MCF 10A (cell line): ENCODE measurements at regions not wholly inside any gene's neighbourhood (a gene's known extent, or its start where the extent isn't known, plus 50 kb on each side); places are given as distances from the start of the nearest gene placed in this dataset.
A peak's percentile ranks its signal among the peaks of the same experiment; 100 is the strongest.

Source experiments
- BruUV-seq: library from RNA; stranded (reverse); fragments of 400-500 nt; replicated peaks from 2 replicates; lab custom pipeline; 2021; lab: Mats Ljungman, UMichigan
- CTCF ChIA-PET: fragments of 300-600 bp; sonication (Branson Sonifier 250); formaldehyde crosslinking; extraction: SDS; loops from one replicate; lab custom pipeline; 2021; ENCODE audit warnings: antibody characterized with exemption, inconsistent platforms; lab: Yijun Ruan, JAX
- POLR2A ChIA-PET: fragments of 300-600, 350-650 bp; sonication (Branson Sonifier 250); formaldehyde crosslinking; extraction: SDS; loops from one replicate; lab custom pipeline; 2020; ENCODE audit warnings: antibody characterized with exemption, inconsistent platforms; lab: Yijun Ruan, JAX
- DNase-seq: peaks from one replicate; pipeline ENCODE4 v3.0.0-alpha.2; 2018; ENCODE audit not compliant: unreplicated experiment
- H3K27ac Mint-ChIP-seq: one replicate; pipeline ENCODE4 v1.8.0; 2022; ENCODE audit warnings: mild to moderate bottlenecking, low read depth, mixed read lengths; ENCODE audit not compliant: unreplicated experiment
- H3K27me3 Mint-ChIP-seq: one replicate; pipeline ENCODE4 v1.8.0; 2022; ENCODE audit warnings: mixed read lengths; ENCODE audit not compliant: insufficient read depth, unreplicated experiment
- H3K36me3 Mint-ChIP-seq: one replicate; pipeline ENCODE4 v1.8.0; 2022; ENCODE audit warnings: mild to moderate bottlenecking, moderate library complexity, mixed read lengths; ENCODE audit not compliant: insufficient read depth, unreplicated experiment
- H3K4me1 Mint-ChIP-seq: one replicate; pipeline ENCODE4 v1.8.0; 2022; ENCODE audit warnings: mixed read lengths; ENCODE audit not compliant: insufficient read depth, unreplicated experiment
- H3K4me3 Mint-ChIP-seq: one replicate; pipeline ENCODE4 v1.8.0; 2022; ENCODE audit warnings: mild to moderate bottlenecking, moderate library complexity, mixed read lengths; ENCODE audit not compliant: unreplicated experiment
- H3K9me3 Mint-ChIP-seq: one replicate; pipeline ENCODE4 v1.8.0; 2022; ENCODE audit warnings: mixed read lengths; ENCODE audit not compliant: unreplicated experiment
- intact Hi-C: fragments of 100-400 bp; cut with micrococcal nuclease; formaldehyde crosslinking; loops from 2 replicates; pipeline ENCODE4 v1.14.1; 2022
- TF ChIP-seq, protein P1 (sequence below): fragments of 200-600 bp; IDR thresholded peaks from one replicate; pipeline ENCODE4 v1.8.0; 2022; ENCODE audit warnings: antibody characterized with exemption, mild to moderate bottlenecking; ENCODE audit not compliant: unreplicated experiment

DNA sequence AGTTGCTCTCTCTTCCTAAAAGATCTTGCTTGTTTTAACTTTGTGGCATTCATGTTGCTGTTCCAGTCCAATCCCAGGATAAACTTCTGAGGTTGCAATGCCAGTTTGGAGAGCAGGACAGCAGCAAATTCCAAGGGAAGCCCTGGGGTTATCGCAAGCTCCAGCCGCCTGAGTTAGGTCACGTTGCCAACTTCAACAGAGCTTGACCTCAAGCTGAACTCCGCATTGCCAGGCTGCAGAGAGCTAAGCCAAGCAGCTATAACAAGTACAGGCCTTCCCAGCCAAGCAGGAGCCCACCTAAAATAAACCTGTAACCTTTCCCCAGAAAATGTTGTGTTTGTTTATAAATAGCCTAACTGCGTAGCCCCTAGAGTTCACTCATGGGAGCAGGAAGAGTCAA, 138.9 kb upstream of the LYZL1 start:
- TF ChIP-seq, protein P1, sequence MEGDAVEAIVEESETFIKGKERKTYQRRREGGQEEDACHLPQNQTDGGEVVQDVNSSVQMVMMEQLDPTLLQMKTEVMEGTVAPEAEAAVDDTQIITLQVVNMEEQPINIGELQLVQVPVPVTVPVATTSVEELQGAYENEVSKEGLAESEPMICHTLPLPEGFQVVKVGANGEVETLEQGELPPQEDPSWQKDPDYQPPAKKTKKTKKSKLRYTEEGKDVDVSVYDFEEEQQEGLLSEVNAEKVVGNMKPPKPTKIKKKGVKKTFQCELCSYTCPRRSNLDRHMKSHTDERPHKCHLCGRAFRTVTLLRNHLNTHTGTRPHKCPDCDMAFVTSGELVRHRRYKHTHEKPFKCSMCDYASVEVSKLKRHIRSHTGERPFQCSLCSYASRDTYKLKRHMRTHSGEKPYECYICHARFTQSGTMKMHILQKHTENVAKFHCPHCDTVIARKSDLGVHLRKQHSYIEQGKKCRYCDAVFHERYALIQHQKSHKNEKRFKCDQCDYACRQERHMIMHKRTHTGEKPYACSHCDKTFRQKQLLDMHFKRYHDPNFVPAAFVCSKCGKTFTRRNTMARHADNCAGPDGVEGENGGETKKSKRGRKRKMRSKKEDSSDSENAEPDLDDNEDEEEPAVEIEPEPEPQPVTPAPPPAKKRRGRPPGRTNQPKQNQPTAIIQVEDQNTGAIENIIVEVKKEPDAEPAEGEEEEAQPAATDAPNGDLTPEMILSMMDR: no peak
- ChIA-PET CTCF (interaction anchor here (0.9 kb wide), 1 partner anchor 18 kb away, joined by 3 read pairs; no protein-coding TSS in a partner anchor), POLR2A (interaction anchor here (0.5 kb wide), 1 partner anchor 15 kb away, joined by 3 read pairs; no protein-coding TSS in a partner anchor)
- Mint-ChIP-seq H3K36me3 (no peaks in the 10 kb centered on the region), H3K27ac (no peak overlapping the region), H3K27me3 (no peaks in the 10 kb centered on the region), H3K9me3 (no peaks in the 10 kb centered on the region), H3K4me1 (peaks cover 8% of the 10 kb centered on the region), H3K4me3 (no peak overlapping the region)
- no TSS peak for BruUV-seq
- DNase-seq: peak; percentile 23
- intact Hi-C loops: no loop called here

DNA sequence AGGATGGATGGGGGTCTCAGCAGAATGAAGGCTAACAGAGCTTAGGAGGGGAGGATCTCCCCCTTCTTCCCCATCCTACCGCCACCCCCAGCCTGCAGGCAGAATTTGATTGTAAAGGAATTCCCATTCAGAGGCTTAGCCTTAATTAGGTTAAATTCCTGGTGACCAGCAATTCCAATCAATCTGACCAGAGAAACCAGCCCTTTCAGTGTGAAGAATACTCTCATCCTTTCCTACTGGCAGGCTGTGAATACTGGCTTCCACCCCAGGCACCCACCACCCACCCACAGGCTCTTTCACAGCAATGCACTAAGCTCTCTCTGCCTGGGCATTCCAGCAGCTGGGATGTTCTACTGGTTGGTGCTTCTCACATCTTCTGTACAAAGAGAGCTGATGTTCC, 137.9 kb upstream of the LYZL1 start:
- ChIA-PET CTCF (no interaction called here), POLR2A (no interaction called here)
- no peaks in the 10 kb centered on the region for H3K9me3 Mint-ChIP-seq
- H3K4me1 Mint-ChIP-seq: peaks cover 8% of the 10 kb centered on the region
- DNase-seq: no peak
- H3K4me3 Mint-ChIP-seq: no peak overlapping the region
- TF ChIP-seq, protein P1: no peak
- no peaks in the 10 kb centered on the region for H3K27me3 Mint-ChIP-seq
- intact Hi-C loops: no loop called here
- H3K27ac Mint-ChIP-seq: no peak overlapping the region
- H3K36me3 Mint-ChIP-seq: no peaks in the 10 kb centered on the region
- no TSS peak for BruUV-seq

DNA sequence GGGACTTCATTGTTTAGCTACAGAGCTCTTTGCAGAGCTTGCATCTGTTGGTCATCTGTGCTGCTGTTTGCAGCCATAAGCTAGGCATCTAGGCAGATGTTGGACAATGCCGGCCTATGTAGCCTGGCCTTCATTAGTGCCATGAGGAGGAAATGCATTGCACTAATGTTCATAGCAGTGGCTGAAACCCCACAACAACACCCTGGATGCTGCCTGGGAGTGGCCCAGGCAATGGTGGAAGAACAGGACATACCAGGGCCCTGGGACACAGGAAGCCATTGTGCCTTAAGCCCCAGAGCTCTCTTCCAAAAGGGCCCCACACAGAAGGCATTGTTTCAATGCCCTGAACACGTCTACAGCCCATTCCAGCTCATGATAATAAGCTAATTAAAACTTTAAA, 131.5 kb upstream of the LYZL1 start:
- no TSS peak for BruUV-seq
- H3K4me3 Mint-ChIP-seq: no peak overlapping the region
- H3K27me3 Mint-ChIP-seq: no peaks in the 10 kb centered on the region
- ChIA-PET POLR2A (interaction anchor here (0.6 to 1.2 kb wide), 4 partner anchors 11 to 34 kb away, joined by 3 to 4 read pairs (median 3); no protein-coding TSS in a partner anchor), CTCF (interaction anchor here (1.0 kb wide), 1 partner anchor 44 kb away, joined by 3 read pairs; no protein-coding TSS in a partner anchor)
- TF ChIP-seq, protein P1: no peak
- peaks cover 5% of the 10 kb centered on the region for H3K36me3 Mint-ChIP-seq
- H3K9me3 Mint-ChIP-seq: no peaks in the 10 kb centered on the region
- no peak for DNase-seq
- peaks cover 13% of the 10 kb centered on the region for H3K4me1 Mint-ChIP-seq
- no peak overlapping the region for H3K27ac Mint-ChIP-seq
- intact Hi-C loops: no loop called here

- intact Hi-C loops: no loop called here
- H3K4me3 Mint-ChIP-seq: no peak overlapping the region
- peaks cover 18% of the 10 kb centered on the region for H3K4me1 Mint-ChIP-seq
Observed at GRCh38 chr10:29158066-29158465, 130.8 kb upstream of the LYZL1 start.

More at GRCh38 chr10:29158066-29158465, 130.8 kb upstream of the LYZL1 start:
- H3K27me3 Mint-ChIP-seq: no peaks in the 10 kb centered on the region
- H3K9me3 Mint-ChIP-seq: no peaks in the 10 kb centered on the region
- BruUV-seq: no TSS peak
- TF ChIP-seq, protein P1: no peak
- POLR2A ChIA-PET: interaction anchor here (1.0 kb wide), 1 partner anchor 31 kb away, joined by 3 read pairs; no protein-coding TSS in a partner anchor
- no peak for DNase-seq
- H3K27ac Mint-ChIP-seq: no peak overlapping the region
- CTCF ChIA-PET: interaction anchor here (1.0 kb wide), 1 partner anchor 44 kb away, joined by 3 read pairs; no protein-coding TSS in a partner anchor
- H3K36me3 Mint-ChIP-seq: peaks cover 5% of the 10 kb centered on the region
